GM20431 (cell line): ENCODE measurements at regions not wholly inside any gene's neighbourhood (a gene's known extent, or its start where the extent isn't known, plus 50 kb on each side); places are given as distances from the start of the nearest gene placed in this dataset.
"Not testable (repeated sequence)": the region's sequence is repeated elsewhere in the genome, so short reads cannot be mapped to it uniquely, and the experiment has no call there.

Experiments used
- in situ Hi-C: fragments of 300-500 bp; cut with MseI, MboI; formaldehyde crosslinking; loops from one replicate; pipeline ENCODE4 v1.15.0; 2020; ENCODE audit warnings: low sequenced_read_pairs; ENCODE audit not compliant: unreplicated experiment

GRCh38 chr16:22572331-22573224, 61.9 kb downstream of the NPIPB5 start:
- in situ Hi-C loops = not testable (repeated sequence)

DNA sequence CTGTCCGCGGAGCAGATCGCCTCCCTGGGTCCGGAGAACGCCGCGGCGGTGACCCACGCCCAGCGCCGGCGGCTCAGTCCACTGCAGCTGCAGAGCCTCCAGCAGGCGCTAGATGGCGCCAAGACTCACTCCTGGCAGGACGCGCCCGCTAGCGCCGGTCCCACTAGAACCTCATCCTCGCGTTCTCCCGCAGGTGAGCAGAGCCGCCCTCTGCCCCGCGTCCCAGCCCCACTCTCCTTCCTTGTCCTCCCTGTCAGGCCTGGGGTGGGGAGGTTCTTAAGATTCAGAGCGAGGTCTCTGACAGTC, 62.5 kb downstream of the NPIPB5 start:
- in situ Hi-C loops = not testable (repeated sequence)

DNA sequence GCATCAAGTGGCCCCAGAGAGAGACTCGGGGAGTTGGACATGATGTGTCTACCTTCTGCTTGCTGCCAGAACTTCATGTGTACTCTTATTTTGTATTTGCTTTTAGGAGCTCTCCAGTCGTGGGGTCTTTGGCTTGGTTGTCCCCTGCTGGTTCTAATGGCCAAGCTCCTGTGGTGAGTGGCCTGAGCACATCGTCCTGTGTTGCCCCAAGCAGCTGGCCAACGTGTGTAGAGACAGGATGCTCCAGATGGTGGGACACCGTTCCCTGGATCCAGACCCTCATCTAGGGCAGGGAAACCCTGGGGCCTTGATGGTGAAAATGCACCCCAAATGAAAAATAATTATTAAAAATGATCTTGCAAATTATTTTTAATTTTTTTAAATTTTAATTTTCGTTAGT, 65.8 kb downstream of the NPIPB5 start:
- in situ Hi-C loops = not testable (repeated sequence)

DNA sequence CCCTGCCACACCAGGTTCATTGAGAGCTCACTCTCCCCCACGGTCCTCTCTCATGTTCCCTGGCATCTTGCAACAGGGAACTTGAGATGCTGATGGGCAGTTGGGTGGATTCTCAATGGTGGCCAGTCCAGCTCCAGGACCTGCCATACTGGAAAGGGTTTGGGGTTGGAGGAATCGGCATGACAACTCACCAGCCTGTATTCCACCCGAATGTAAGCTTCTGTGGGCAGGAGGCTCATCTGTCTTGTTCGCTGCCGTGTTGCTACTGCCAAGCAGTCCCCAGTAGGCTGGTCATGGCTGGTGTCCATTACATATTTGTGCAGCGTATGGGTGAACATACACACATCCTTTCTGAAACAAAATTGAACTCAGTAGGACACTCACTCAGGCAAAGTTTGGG, 72.5 kb downstream of the NPIPB5 start:
- in situ Hi-C loops = not testable (repeated sequence)

GRCh38 chr16:22584459-22584858, 73.8 kb downstream of the NPIPB5 start:
- in situ Hi-C loops = not testable (repeated sequence)

DNA sequence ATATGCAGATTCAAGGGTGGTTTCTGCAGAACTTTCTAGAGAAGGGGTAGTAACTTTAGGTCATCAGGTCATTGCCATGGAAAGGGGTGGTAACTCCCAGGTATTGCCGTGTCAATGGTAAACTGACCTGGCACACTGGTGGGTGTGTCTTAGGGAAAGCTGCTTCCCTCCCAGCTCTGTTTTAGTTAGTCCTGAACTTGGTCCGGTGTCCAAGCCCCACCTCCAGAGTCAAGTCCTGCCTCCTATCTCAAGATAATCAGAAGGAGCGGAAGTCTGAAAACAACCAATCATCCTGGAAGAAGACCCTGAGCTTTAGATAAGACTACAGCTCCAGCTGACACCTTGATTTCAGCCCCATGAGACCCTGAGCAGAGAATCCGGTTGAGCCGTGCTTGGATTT, 74.2 kb downstream of the NPIPB5 start:
- in situ Hi-C loops = not testable (repeated sequence)

GRCh38 chr16:22585431-22585830, 74.7 kb downstream of the NPIPB5 start:
- in situ Hi-C loops = not testable (repeated sequence)

DNA sequence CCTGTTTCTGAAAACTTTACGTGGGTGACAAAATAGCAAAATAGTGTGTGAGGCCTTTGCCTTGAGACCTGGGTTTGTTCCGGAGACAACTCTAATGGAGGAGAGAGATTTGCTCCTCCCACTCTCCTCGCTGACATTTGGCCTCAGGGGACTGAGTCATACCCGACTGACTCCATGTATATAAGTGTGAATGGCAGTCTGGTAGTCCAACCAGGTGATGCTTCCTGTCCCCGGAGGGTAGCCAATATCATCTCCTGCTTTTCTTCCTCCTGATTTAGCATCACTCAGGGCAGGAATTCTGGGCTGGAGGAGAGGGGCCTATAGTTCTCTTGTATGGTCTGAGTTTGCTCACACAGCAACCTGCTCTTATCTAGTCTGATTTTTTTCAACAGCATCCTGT, 76.0 kb downstream of the NPIPB5 start:
- in situ Hi-C loops = not testable (repeated sequence)

DNA sequence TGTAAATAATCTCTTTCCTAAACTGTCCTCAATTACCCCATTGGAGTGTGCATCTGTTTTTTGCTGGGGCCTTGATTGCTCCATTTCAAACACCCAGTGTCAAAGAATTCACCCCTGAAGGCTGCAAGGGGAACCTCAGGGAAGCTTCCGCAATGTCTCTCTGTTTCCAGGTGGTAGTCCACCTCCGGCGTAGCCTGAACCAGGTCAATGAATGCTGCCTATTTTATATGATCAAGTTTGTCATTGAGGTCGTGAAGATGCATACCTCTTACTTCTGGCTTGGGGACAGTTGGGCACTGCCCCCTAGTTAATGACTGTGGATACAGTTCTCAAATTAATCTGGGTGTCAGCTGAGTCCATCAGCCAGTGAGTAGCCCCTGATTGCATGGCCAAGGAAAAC, 79.1 kb downstream of the NPIPB5 start:
- in situ Hi-C loops = not testable (repeated sequence)

DNA sequence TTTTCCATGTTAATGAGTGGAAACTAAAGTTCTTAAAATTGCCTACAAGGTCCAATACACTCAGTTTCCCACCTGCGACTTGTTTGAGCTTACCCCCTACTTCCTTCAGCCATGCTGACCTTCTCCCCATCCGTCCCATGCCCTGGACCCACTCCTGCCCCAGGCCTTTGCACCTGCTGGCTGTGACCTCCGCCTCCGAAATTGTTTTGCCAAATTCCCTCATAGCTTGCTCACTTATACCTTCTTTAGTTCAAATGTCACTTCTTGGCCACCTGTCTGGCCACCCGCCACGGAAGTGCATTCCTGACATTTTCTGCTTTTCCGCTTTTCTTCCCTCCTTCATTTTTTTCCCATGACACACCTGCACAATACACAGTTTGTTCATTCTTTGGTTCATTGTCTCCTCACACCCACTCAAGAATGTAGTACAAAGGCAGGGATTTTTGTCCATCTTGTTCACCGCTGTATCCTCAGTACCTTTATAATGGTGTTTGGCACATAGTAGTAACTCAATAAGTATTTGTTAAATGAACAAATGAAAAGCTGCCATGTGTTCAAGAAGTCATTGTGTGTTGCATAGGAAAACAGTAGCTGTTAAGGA, 85.9 kb downstream of the NPIPB5 start:
- in situ Hi-C loops = not testable (repeated sequence)

- in situ Hi-C loops = not testable (repeated sequence)
Measured at GRCh38 chr16:22603744-22604143, 93.1 kb downstream of the NPIPB5 start.

DNA sequence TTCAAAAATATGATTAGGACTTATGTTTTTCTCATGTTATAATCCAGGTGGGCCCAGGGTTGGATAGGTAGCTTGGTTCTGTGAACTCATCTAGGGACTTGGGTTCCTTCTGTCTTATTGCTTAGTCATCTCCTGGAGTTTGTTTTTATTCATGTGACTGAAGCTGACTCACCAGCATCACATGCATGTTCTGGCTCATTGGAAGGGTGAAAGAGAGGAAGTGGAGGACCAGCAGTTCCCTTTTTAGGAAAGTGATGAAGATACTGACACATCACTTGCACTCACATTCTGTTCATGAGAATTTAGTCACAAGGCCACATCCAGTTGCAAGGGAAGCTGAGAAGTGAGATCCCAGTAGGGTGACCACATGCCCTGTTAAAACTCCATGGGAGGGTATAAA, 95.9 kb downstream of the NPIPB5 start:
- in situ Hi-C loops = not testable (repeated sequence)

DNA sequence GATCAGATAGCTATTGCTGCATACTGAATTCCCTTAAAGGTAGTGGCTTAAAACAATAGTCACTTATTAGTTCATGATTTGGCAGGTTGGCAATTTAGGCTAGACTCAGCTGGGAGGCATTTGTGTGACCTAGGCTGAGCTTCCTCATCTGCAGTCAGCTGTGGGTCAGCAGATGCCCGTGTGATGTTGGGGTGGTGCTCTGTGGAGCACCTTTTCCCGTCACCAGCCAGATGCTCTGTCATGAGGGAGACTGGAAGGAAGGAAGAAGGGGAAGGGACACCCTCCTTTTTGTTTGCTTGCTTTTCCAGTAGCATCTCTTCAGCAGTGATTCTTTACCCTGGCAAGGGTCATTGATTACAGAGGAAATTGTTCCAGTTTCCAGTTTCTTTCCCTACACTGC, 99.1 kb downstream of the NPIPB5 start:
- in situ Hi-C loops = not testable (repeated sequence)

- in situ Hi-C loops = not testable (repeated sequence)
Measured at GRCh38 chr16:22611128-22611527, 100.4 kb downstream of the NPIPB5 start.

GRCh38 chr16:22614271-22614947, 103.7 kb downstream of the NPIPB5 start:
- in situ Hi-C loops = no loop called here

GRCh38 chr16:22618842-22619241, 108.2 kb downstream of the NPIPB5 start:
- in situ Hi-C loops = no loop called here

DNA sequence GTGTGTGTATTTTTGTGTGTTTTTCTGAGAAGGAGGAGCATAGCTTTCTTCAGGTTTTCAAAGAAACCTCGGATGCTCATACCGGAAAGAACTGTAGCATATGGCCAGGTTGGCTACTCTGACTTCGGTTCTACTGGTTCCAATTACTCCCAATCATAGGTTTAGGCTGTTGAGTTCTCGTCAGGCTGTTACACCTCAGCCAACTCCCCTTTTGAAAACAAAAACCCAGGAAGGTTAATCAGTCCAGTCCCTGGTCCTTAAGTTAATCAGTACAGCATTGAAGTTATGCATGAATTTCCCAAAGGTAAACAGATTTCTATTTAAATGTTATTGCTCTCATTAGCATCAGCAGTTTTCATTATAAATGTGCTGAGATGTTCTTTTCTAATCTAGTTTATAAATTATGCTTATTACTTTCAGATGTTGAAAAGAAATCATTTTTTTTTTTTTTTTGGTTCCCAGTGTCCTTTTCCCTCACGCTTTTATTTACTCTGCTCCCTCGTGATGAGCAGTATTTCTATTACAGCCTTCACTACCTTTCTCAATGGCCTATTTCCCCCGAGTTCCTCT, 111.0 kb downstream of the NPIPB5 start:
- in situ Hi-C loops = no loop called here

- in situ Hi-C loops = no loop called here
Measured at GRCh38 chr16:22622703-22623102, 112.0 kb downstream of the NPIPB5 start.

DNA sequence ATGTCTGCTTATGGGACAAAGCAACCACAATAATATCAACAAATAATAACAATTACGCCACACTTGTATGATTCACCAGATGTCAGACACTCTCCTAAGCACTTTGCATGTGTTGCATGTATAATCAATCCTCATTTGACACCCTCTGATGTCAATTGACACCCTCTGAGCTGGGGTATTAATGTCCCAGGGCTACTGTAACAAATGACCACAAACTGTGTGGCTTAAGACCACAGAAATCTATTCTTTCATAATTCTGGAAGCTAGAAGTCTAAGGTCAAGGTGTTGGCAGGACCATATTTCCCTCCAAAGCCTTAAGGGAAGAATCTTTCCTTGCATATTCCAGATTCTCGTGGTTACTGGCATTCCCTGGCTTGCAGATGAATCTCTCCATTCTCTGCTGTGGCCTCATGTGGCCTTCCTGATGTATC, 112.7 kb downstream of the NPIPB5 start:
- in situ Hi-C loops = no loop called here

DNA sequence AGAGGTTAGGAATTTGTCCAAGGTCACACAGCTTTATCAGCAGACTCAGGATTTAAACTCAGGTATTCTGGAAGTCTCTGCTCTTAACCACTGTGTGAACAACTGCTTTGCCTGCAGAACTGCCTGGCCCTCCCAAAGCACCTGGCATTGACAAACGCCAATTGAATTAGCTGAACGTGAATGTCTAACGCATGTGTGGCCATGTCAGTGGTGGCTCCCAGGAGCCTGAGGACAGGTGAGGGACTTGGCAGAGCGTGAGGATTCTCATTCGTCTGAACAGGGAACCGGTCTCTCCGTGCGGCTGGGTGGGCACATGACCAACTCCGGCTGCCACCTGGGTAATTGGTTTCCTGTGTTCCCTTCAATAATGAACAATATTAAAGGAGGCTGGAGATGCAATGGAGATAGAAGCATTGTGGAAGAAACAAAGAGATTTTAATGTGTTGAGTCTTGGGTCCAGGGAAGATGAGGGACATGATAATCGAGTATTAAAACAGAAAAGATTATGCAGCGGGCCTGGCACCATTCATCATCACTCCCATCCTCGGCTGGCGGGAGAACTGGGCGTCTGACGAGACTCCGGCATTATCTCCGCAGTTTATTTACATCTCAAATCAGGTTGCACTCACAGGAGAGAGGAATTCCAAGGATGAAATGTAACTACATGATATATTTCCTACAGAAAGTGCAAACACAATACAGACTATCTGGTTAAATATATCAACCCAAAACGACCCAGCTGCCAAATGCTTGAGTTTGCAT, 113.5 kb downstream of the NPIPB5 start:
- in situ Hi-C loops = no loop called here
